GM12878 (cell line): ENCODE measurements at regions not wholly inside any gene's neighbourhood (a gene's known extent, or its start where the extent isn't known, plus 50 kb on each side); places are given as distances from the start of the nearest gene placed in this dataset.

ENCODE experiments used
- ATAC-seq: fragments of 200-7000 bp; cut with Tn5 transposase; 3 replicates; pipeline ENCODE4 v1.9.1; 2020; ENCODE audit warnings: mild to moderate bottlenecking, moderate library complexity
- BruUV-seq: library from RNA; stranded (reverse); fragments of 400-500 nt; replicated peaks from 2 replicates; lab custom pipeline; 2021; lab: Mats Ljungman, UMichigan
- CTCF ChIA-PET: fragments of 300-600 bp; sonication (Branson Sonifier 250); formaldehyde crosslinking; extraction: SDS; loops from one replicate; lab custom pipeline; 2021; ENCODE audit warnings: inconsistent platforms; lab: Yijun Ruan, JAX
- POLR2A ChIA-PET: fragments of 350-600 bp; formaldehyde crosslinking; extraction: SDS; loops from one replicate; lab custom pipeline; 2021; ENCODE audit warnings: inconsistent platforms; lab: Charles Lee
- RAD21 ChIA-PET: fragments of 300-600 bp; sonication (Branson Sonifier 250); formaldehyde crosslinking; loops from one replicate; lab custom pipeline; 2023; ENCODE audit warnings: antibody characterized with exemption; ENCODE audit not compliant: unreplicated experiment; lab: Charles Lee
- SMC1A ChIA-PET: fragments of 300-600 bp; sonication (Branson Sonifier 250); formaldehyde crosslinking; loops from one replicate; lab custom pipeline; 2023; ENCODE audit not compliant: unreplicated experiment, uncharacterized antibody; lab: Charles Lee
- DNase-seq: peaks from one replicate; pipeline ENCODE4 v3.0.0-alpha.2; 2011; ENCODE audit warnings: low read depth, low spot score
- FAIRE-seq: peaks from 3 replicates; lab custom pipeline; 2011; peaks lifted over from hg19 to GRCh38; lab: Jason Lieb, UNC
- H2AFZ ChIP-seq: 2 replicates; pipeline ENCODE4 v1.6.0; 2011; ENCODE audit warnings: low read depth, low read length, control low read depth; ENCODE audit not compliant: control insufficient read depth
- H3K27ac ChIP-seq: 2 replicates; pipeline ENCODE4 v1.5.1; 2011; ENCODE audit warnings: control low read depth; ENCODE audit not compliant: control insufficient read depth, insufficient read depth
- H3K27me3 ChIP-seq, 2 experiments: replicated peaks in 1 of 2; 2 replicates each; pipeline versions ENCODE4 v1.6.0 to v1.6.1; 2011; ENCODE audit warnings: low read length in 1 of 2; ENCODE audit not compliant: control insufficient read depth in 2 of 2, insufficient read depth in 2 of 2
- H3K36me3 ChIP-seq, 2 experiments: 2 replicates each; pipeline ENCODE4 v1.5.1; 2011; ENCODE audit warnings: low read length in 1 of 2; ENCODE audit not compliant: control insufficient read depth in 2 of 2, insufficient read depth in 2 of 2
- H3K4me1 ChIP-seq: 2 replicates; pipeline ENCODE4 v1.6.1; 2011; ENCODE audit warnings: mild to moderate bottlenecking, low read length, moderate library complexity, mixed read lengths; ENCODE audit not compliant: control insufficient read depth, insufficient read depth
- H3K4me2 ChIP-seq: 2 replicates; pipeline ENCODE4 v1.6.0; 2011; ENCODE audit warnings: control low read depth; ENCODE audit not compliant: control insufficient read depth, insufficient read depth
- H3K4me3 ChIP-seq: fragments of 200-600 bp; sonication (generic); 2 replicates; pipeline ENCODE4 v1.5.1; 2016
- H3K79me2 ChIP-seq: 2 replicates; pipeline ENCODE4 v1.6.0; 2011; ENCODE audit warnings: low read length; ENCODE audit not compliant: control insufficient read depth, insufficient read depth
- H3K9ac ChIP-seq: 2 replicates; pipeline ENCODE4 v1.8.0; 2011; ENCODE audit warnings: low read length, control low read depth, mixed read lengths; ENCODE audit not compliant: control insufficient read depth, insufficient read depth
- H3K9me3 ChIP-seq: replicated peaks from 3 replicates; pipeline ENCODE4 v1.5.1; 2011; ENCODE audit warnings: mild to moderate bottlenecking, low read length; ENCODE audit not compliant: control insufficient read depth, insufficient read depth
- H4K20me1 ChIP-seq: 2 replicates; pipeline ENCODE4 v1.6.0; 2011; ENCODE audit not compliant: control insufficient read depth, insufficient read depth
- BACH1 ChIP-seq: fragments of 450-650 bp; IDR thresholded peaks from 2 replicates; pipeline ENCODE4 v1.6.1; 2017; ENCODE audit warnings: mild to moderate bottlenecking, borderline replicate concordance
- CHD4 ChIP-seq: fragments of 200-600 bp; sonication (generic); IDR thresholded peaks from 2 replicates; pipeline ENCODE4 v1.6.1; 2016; ENCODE audit warnings: mild to moderate bottlenecking
- FOXK2 ChIP-seq: fragments of 450-650 bp; IDR thresholded peaks from 2 replicates; pipeline ENCODE4 v1.6.1; 2017; ENCODE audit warnings: mild to moderate bottlenecking, moderate library complexity
- IKZF1 ChIP-seq: fragments of 450-650 bp; conservative IDR thresholded peaks from 2 replicates; pipeline ENCODE4 v1.6.1; 2017; ENCODE audit warnings: antibody characterized with exemption, mild to moderate bottlenecking
- PKNOX1 ChIP-seq: fragments of 450-650 bp; IDR thresholded peaks from 2 replicates; pipeline ENCODE4 v1.6.1; 2016; ENCODE audit warnings: mild to moderate bottlenecking
- PML ChIP-seq: IDR thresholded peaks from 2 replicates; pipeline ENCODE4 v1.6.1; 2012; ENCODE audit warnings: low read length, inconsistent platforms
- RBBP5 ChIP-seq: fragments of 200-600 bp; sonication (generic); conservative IDR thresholded peaks from 2 replicates; pipeline ENCODE4 v1.6.1; 2016
- RELA ChIP-seq: fragments of 450-650 bp; IDR thresholded peaks from 2 replicates; pipeline ENCODE4 v1.8.0; 2014; ENCODE audit warnings: borderline replicate concordance; ENCODE audit not compliant: partially characterized antibody
- SIN3A ChIP-seq: IDR thresholded peaks from 2 replicates; pipeline ENCODE4 v1.6.1; 2012; ENCODE audit warnings: low read depth, low read length, improper control_type of control experiment
- SPI1 ChIP-seq: IDR thresholded peaks from 2 replicates; pipeline ENCODE4 v1.6.1; 2011; ENCODE audit warnings: low read depth, mild to moderate bottlenecking, low read length, moderate library complexity, borderline replicate concordance; ENCODE audit not compliant: insufficient read depth
- SREBF2 ChIP-seq: IDR thresholded peaks from 2 replicates; pipeline ENCODE4 v1.6.1; 2012; ENCODE audit warnings: mild to moderate bottlenecking, low read length
- SUPT20H ChIP-seq: IDR thresholded peaks from 2 replicates; pipeline ENCODE4 v1.6.1; 2011; ENCODE audit warnings: low read depth, mild to moderate bottlenecking, low read length, moderate library complexity, borderline replicate concordance; ENCODE audit not compliant: control insufficient read depth
- ZBED1 ChIP-seq: IDR thresholded peaks from 2 replicates; pipeline ENCODE4 v1.6.1; 2016; ENCODE audit warnings: borderline replicate concordance
- ZBTB33 ChIP-seq: fragments of 450-650 bp; IDR thresholded peaks from 2 replicates; pipeline ENCODE4 v1.6.1; 2017; ENCODE audit warnings: mild to moderate bottlenecking
- ZBTB4 ChIP-seq: fragments of 450-650 bp; formaldehyde crosslinking; IDR thresholded peaks from 2 replicates; pipeline ENCODE4 v1.4.0; 2022; ENCODE audit warnings: mild to moderate bottlenecking, moderate library complexity
- WGBS: methylation state at CpG from one replicate; pipeline ENCODE4 v1.1.6; 2016; ENCODE audit warnings: low lambda C conversion rate; ENCODE audit not compliant: insufficient replicate concordance, insufficient coverage; ENCODE audit errors: missing lambda C conversion rate; 5-methylcytosine and 5-hydroxymethylcytosine counted together
- in situ Hi-C: fragments of 300-500 bp; cut with MboI; formaldehyde crosslinking; loops from 9 replicates; pipeline ENCODE4 v1.14.3; 2018; ENCODE audit warnings: mixed read lengths
- intact Hi-C: fragments of 100-400 bp; cut with micrococcal nuclease; formaldehyde crosslinking; loops from one replicate; pipeline ENCODE4 v1.14.2; 2022; ENCODE audit not compliant: unreplicated experiment

GRCh38 chr2:145801210-145801609 lies 1281.3 kb upstream of the ZEB2 start:
- ChIA-PET SMC1A (no interaction called here), POLR2A (no interaction called here), RAD21 (no interaction called here), CTCF (no interaction called here)
- H3K4me2 ChIP-seq: no peak overlapping the region
- ATAC-seq (no peak), FAIRE-seq (no peak), DNase-seq (no peak)
- intact Hi-C loops: no loop called here
- 0% methylated on average over 1 of the region's 1 CpG for WGBS
- H3K36me3 ChIP-seq: no peaks in the 10 kb centered on the region
- no peak overlapping the region for H3K4me3 ChIP-seq
- no peaks in the 10 kb centered on the region for H4K20me1 ChIP-seq
- no peaks in the 10 kb centered on the region for H3K27me3 ChIP-seq
- no peak overlapping the region for H2AFZ ChIP-seq
- H3K79me2 ChIP-seq: no peaks in the 10 kb centered on the region
- BruUV-seq: no TSS peak
- in situ Hi-C loops: no loop called here
- no peak overlapping the region for H3K9ac ChIP-seq
- no peaks in the 10 kb centered on the region for H3K9me3 ChIP-seq
- H3K27ac ChIP-seq: no peak overlapping the region
- H3K4me1 ChIP-seq: no peaks in the 10 kb centered on the region
- TF ChIP-seq FOXK2 (no peak), PKNOX1 (no peak), SIN3A (no peak), BACH1 (no peak), ZBED1 (no peak), CHD4 (no peak), ZBTB33 (no peak), SPI1 (no peak), IKZF1 (no peak), SUPT20H (no peak), SREBF2 (no peak), RBBP5 (no peak), PML (no peak), ZBTB4 (CRISPR knock-in tag) (no peak), RELA (no peak)
